MV-4-11 (cell line): ENCODE measurements at regions not wholly inside any gene's neighbourhood (a gene's known extent, or its start where the extent isn't known, plus 50 kb on each side); places are given as distances from the start of the nearest gene placed in this dataset.

Source experiments
- DNase-seq: peaks from one replicate; lab custom pipeline; 2025; lab: John Stamatoyannopoulos, UW

GRCh38 chr1:11338284-11338924 lies 65.4 kb downstream of the UBIAD1 start:
- DNase-seq = no peak

DNA sequence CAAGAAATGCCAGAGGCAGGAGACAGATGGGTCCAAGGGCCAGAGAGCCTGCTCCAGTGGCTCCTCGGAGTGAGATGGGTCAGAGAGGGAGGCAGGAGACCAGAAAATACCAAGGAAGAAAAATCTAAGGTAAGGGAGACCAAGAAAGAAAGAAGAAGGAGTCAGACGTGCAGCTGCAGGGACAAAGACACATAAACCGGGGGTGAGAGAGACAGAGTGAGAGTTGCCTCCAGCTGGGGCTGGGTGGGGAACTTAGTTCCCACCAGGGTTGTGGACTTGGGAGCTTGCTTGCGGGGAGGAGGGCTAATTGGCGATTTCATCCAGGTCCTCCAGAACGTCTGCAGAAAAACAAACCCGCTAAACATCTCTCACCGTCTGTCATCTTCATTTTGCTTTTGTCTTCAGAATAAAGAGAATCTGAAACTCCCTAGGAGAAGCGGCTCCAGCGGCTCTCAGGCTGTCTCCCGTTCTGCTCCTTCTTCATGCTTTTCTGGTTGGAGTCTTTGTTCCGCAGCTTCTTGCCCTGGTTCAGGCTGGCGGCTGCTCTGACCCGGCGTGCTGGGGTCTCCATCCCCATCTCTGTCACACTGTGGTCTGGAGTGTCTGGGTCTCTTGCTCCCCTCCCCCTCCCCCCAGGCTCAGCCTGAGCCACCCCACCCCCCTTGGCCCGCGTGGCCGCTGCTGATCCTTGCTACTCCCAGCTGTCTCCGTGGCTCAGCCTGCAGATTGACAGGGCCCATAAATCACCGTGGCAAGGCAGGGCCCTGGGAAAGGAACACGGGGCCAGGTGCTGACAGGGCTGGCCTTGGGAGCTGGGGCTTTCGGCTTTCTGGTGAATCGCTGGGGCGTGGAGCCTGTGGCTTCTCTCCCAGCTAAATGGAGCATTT lies 66.6 kb downstream of the UBIAD1 start:
- no peak for DNase-seq

DNA sequence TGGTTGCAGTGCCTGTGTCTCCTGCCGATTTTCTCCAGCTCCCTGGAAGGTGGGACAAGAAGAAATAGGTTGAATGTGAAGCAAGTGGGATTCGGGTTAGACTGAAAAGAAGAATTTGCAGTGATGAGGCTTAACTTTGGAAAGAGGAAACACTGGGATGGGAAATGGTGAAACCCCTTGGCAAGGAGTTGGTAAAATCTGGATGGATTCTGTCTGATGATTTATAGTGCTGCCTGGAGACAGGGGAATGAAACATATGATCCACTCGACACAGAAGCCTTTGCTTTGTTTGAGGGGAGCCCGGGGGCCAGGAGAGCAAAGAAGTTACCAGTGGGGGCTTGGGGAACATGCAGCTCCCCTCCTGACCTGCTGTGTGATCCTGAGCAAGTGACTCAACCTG lies 67.2 kb downstream of the UBIAD1 start:
- no peak for DNase-seq

- no peak for DNase-seq
Measured at GRCh38 chr1:11341901-11342552, 69.0 kb downstream of the UBIAD1 start.

DNA sequence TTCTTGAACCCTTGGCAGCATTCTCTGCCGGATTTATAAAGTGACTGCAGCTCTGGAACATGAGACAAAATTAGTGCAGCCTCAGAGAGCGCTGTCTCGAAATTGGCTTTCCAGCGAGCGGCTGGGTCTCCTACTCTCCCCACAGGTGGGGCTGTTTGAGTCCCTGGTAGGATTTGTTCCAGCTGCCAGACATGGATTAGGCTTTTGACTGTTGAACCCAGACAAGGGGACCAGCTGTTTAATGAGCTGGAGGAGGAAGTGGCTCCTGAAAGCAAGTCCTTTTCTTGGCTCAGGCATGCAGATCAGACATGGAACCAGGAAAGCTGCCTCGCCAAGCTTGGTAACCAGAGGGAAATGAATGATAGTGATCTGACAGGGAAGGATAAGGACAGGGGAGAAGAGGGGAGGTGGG lies 69.6 kb downstream of the UBIAD1 start:
- no peak for DNase-seq

- DNase-seq = no peak
Measured at GRCh38 chr1:11345971-11346715, 73.1 kb downstream of the UBIAD1 start.

DNA sequence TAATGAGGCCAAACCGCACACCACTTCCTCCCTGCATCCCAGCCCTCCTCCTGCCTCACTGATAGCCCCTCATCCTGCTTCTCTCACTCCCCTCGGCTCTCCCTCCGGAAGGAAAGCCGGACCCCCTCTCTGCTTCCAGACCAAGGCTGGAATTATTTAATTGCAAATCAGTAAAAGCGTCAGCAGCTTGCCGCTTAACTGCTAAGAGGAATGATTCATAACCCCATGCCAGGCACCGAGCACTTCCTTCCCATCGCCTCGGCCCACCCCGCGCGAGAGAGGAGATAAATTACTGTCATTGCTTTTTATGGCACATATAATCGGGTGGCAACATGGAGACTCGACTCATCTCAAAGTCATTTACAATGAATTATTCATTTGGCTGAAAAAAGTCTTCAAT lies 77.3 kb downstream of the UBIAD1 start:
- DNase-seq = no peak

- DNase-seq = no peak
Measured at GRCh38 chr1:11352058-11352715, 79.2 kb downstream of the UBIAD1 start.

DNA sequence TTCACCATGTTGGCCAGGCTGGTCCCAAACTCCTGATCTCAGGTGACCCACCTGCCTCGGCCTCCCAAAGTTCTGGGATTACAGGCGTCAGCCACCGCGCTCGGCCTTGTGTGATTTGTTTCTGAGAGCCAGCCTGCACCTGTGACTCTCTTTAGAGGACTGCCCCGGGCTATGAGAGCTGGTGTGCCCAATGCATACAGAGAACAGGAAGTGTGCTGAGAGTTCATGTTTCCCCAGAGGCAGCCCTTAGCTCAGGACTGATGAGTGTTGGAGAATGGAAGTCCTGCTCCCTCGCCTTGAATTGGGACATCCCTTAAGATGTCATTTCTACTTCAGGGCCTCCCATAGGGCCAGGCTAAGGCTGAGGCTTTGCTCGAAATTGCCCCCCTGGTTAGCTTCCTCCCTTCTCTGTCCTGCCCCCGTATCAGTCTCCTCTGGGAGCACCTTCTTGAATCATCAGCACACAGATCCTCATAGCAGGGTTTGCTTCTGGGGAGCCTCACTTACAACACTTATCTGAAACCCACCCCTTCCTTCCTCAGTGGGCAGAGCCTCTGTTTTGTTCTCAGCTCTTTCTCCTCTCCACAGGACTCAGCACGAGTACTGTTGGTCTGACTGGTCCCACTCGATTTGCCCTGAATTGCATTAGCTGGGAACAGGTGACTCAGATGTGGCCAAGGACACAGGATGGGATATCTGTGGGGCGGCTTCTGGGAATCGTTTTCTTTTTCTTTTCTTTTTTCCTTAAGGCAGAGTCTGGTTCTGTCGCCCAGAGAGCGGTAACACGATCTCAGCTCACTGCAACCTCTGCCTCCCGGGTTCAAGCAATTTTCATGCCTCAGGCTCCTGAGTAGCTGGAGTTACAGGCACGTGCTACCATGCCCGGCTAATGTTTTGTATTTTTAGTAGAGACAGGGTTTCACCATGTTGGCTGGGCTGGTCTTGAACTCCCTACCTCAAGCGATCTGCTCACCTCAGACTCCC lies 80.1 kb downstream of the UBIAD1 start:
- no peak for DNase-seq

- DNase-seq = no peak
Measured at GRCh38 chr1:11354893-11355553, 82.0 kb downstream of the UBIAD1 start.

DNA sequence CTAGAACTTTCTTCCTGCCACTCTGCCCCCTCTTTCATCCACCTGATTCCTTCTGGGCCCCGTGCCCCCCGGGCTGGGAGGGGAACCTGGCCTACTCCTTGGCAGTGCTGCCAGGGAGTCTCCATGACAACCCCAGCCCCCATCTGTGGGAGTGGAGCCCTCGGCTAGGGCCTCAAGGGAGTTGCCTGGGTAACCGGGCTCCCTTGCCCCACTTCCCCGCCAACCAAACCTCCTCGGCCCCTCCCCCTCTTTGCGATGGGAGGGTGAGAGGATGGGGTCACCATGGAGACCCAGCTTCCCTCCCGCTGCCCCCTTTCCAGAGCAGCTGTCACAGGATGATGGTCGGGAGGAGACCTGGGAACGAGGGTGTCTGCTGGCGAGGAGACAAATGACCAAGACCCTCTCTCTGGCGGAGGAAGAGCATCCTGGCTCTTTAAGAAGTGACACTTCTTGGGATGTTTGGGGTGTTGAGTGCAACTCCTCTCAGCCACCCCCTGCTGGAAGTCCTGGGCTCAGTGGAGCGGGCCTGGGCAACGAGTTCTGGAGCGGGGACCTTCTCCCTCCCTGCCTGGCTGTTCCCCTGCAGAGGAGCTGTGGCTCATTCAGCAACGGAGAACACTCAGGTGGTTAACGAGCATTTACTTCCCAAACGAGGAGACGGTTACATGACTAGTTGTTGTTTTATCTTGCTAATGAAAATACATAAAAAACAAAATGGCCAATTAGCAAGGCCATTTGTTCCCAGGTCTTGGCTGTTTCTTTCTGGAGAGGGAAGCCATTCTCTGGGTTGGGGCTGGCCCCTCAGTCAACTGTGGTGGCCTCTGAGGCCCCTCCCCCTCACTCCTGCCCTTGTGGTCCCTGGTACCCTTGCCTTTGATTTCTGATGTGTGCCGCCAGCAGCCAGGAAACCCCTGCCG lies 82.8 kb downstream of the UBIAD1 start:
- DNase-seq = no peak

DNA sequence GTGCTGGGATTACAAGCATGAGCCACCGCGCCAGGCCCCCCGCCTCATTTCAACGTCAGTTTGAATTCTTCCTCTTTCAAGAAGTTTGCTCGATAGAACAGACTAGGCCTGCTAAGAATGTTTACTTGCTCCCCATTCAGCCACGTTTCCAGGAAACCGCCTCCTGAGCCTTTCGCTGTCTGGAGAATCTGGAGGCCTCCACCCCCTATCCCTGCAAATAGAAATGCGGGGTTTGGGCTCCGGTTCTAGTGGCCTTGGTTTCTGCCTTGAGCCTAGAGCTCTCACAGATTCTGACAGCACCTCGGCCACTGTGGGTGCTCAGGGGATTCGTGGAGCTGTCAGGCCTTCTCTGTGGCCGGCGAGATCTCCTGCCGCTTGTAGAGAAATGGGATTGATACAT lies 84.3 kb downstream of the UBIAD1 start:
- DNase-seq = no peak

DNA sequence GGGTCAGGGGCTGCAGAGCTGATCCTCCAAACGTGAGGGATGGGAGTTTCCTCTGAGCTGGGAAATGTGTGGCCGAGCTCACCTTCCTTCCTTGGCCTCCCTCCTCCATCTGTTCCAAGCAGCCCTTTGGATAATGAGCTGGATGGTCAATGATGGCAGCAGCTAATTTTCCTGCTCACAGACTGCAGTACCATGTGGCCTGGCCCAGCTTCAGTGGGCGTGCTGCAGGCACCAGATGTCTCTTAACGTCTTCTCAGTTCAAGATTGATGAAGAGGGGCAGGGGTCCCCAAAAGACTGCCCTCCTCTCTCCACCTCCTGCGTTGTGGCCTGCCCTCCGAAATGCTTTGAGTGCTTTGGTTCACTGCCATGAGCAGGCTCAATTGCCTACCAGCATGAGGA lies 86.0 kb downstream of the UBIAD1 start:
- no peak for DNase-seq

- DNase-seq = no peak
Measured at GRCh38 chr1:11362547-11363021, 89.6 kb downstream of the UBIAD1 start.

GRCh38 chr1:11364170-11364569 lies 91.2 kb downstream of the UBIAD1 start:
- peak; percentile 21 for DNase-seq

DNA sequence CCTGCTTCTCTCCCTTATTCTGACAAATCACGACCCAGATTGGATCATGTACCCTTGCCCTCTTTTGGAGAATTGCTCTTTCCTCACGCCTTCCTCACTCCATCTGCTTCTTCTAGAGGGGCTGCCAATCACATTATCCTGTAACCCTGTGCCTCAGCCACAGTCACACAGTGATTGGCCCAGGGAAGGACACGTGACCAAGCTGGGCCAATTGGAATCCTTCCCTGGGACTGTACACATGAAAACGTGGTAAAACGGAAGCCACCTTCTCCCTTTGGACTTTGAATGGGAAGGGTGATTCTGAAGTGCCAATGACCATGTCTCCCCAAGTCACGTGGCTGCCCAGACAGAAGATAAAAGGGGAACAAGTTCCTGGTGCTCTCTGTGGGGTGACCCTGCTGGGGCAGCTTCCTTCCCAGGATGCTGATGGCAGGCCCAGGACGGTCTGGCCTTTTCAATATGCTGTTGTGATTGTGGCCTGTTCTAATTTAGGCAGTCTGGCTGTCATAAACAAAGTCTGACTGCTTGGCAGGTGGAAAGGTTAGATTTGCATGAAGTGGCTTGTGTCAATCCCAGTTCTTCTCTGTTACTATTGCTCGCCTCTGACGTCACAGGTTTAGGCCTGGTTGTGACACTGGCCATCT lies 92.9 kb downstream of the UBIAD1 start:
- no peak for DNase-seq

DNA sequence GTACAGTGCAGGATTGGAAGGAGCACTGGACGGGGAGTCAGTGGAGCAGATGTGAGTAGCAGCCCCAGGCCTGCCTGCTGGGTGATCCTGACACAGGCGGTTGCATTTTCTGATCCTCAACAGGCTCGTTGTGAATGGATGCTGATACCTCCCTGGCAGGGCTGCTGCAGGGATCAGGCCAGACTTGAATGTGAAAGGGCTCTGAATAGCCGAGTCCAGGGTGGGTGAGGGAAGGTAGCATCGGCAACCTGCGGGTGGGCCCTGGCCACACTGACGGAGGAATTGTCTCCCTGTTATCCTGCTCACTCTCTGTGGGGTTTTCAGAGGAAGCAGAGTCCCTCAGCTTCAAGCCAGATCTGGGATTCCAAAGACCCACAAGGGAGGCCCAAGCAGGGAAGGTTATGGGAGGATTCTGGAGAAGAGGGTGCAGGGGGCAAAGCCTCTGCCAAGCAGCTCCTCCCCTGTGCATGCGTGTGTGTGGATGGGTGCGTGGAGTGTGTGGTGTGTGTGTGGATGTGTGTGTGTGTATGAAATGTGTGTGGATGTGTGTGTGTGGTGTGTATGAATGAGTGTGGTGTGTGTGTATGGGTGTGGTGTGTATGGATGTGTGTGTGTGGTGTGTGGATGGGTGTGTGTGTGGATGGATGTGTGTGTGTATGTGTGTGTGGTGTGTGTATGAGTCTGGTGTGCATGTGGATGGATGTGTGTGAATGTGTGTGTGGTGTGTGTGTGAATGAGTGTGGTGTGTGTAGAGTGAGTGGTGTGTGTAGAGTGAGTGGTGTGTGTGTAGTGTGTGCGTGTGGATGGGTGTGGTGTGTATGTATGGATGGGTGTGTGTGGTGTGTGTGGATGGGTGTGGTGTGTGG lies 100.3 kb downstream of the UBIAD1 start:
- DNase-seq = no peak
